ENCODE measurements at regions not wholly inside any gene's neighbourhood (a gene's known extent, or its start where the extent isn't known, plus 50 kb on each side); places are given as distances from the start of the nearest gene placed in this dataset.

DNA sequence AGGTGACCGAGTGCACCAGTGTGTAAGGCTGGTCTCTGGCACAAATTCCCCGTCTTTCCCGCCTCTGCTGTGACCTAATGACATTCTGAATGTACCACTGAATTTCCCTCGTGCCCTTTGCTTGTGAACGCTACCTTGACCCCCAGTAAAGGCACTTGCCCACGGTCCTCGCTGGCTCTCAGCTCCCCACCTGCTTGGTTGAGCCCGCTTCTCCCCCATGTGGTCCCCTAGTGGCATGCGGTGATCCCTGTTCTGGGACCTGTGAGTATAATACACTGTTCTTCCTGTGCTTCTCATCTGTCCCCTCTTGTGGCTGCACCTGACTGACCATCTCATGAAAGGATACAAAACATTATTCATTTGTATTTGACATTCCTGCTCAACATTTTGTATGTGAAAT, 495.7 kb downstream of the INHBA start:
- DNase-seq: no peak

GRCh38 chr7:41206267-41206666, 496.6 kb downstream of the INHBA start:
- no peak for DNase-seq

GRCh38 chr7:41205600-41205999, 497.3 kb downstream of the INHBA start:
- no peak for DNase-seq

DNA sequence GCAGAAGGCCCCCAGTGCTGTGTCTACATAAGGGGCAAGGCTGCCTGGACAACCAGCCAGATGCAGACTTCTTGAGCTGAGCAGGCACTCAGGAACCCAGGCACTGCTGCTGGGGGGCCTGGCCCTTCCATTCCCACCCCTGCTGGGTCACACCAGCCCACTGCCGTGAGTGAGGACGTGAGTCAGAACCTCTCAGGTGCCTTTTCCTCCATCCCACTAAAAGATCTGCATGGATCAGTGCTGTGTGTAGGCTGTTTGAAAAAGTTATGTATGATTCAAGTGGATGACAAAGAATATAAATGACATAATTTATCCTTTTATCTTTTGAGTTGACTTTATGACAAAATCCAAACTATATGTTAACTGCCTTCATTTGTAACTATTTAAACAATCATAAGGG, 499.3 kb downstream of the INHBA start:
- no peak for DNase-seq

- DNase-seq: no peak
Observed at GRCh38 chr7:41201021-41201420, 501.9 kb downstream of the INHBA start.

DNA sequence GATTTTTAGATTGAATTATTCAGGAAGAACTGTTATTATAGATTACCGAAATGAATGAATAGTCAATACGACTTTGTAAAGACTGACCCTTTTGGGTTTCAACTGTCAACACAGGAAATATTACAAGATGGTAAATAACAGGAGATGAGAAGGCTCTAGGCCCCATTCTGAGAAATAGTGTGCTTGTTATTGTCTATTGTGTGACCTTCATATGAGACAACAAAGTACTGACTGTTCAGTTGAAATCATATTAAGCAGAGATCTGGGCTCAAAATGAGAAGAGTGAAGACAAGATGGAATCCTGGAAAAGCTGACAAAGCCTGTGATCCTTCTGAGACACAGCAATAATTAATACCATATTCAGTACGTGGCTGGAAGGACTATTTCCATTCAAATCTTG, 503.8 kb downstream of the INHBA start:
- no peak for DNase-seq

- no peak for DNase-seq
Observed at GRCh38 chr7:41198502-41198901, 504.4 kb downstream of the INHBA start.

- no peak for DNase-seq
Observed at GRCh38 chr7:41197769-41198168, 505.1 kb downstream of the INHBA start.

GRCh38 chr7:41193738-41194282, 509.1 kb downstream of the INHBA start:
- no peak for DNase-seq

DNA sequence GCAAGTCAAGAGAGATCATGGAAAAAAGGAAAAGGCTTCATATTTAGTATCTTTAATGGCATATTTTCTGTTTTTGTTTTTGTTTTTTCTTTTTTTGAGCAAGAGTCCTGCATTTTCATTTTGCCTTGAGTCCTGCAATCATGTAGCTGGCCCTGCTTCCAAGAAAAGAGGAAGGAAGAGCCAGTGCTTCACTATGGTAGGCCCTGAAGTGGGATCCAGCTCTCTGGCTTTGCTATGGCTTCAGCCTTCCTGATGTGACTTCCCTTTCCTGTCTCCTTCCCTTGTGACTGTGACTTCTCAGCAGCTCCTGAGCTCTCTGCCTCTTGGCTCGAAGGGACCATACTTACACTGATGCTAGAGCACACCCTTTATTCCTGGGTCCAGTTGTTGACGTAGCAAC, 512.3 kb downstream of the INHBA start:
- no peak for DNase-seq

- DNase-seq: no peak
Observed at GRCh38 chr7:41189866-41190265, 513.0 kb downstream of the INHBA start.

DNA sequence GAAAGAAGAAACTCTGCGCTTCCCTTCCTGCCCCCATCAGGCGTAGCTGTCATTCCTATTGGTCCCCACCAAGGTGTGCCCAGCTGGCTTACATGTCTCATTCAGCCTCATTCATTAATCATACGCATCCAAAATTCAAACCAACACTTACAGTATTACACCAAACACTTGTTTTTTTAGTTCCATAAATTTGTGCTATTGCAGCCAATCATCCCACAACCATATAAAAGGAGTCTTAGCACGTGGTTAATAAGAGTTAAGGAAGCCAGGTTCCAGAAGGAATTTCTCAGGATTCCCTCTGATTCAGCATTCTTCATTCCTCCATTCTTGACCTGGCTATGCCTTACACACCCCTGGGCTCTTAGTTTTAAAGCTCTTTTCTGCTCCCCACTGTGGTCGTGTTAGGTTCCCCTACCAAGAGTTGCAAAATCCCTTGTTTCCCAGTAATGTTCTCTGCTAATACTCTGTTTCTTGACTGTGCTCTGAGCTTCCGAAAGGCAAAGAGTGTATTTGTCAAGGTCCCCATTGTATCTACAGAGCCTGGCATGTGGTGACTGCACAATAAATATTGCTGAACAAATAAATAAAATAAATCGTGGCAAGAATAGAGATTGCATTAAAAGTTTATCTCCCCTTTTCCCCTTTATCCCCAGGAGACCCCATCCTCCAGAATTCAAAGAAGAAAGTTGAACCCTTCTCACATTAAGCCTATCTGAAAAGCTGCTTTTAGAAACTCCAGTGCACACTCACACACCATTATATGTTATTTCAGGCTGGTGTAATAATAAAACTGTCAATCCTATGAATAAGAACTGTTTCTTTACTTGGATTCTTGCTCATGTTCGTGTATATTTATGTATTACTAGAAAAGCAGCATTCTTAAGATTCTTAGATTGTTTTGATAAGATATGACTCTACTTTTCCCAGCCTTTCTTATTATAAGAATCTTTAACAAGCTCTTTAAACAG, 514.4 kb downstream of the INHBA start:
- DNase-seq: no peak

DNA sequence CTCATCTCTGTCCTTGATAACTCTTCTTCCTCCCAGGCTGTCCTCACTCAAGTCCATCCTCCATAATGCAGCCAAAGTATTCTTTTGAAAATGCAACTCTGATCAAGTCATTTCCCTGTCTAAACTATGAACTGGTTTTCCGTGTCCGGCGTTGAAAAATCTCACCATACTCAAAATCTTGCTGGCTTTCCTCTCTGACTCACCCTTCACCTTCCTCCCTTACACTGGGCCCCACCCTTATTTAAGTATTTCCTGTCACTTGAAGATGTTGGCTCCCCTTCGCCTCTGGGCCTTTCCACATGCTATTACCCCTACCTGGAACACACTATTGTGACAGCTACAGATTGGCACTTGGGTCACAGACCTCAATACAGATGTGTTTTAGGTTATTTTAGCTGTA, 515.6 kb downstream of the INHBA start:
- DNase-seq: no peak

- DNase-seq: no peak
Observed at GRCh38 chr7:41185851-41186250, 517.0 kb downstream of the INHBA start.

DNA sequence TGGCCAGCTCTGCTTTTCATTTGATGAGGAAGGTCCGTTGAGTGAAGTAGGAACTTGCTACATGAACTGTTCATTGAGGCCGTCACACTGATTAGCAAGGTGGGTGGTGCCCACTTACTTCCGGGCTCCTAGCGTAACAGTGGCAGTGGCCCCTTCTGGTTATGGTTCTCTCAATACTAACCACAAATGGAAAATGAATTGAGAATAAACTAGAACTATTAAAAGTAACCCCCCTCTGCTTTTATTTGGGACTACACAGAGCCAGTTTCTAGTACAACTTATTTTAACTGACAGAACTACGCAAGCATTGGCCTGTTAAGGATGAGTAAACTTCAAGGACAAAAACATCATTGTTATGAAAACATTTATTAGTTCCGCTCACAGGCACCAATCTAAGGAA, 519.1 kb downstream of the INHBA start:
- no peak for DNase-seq

DNA sequence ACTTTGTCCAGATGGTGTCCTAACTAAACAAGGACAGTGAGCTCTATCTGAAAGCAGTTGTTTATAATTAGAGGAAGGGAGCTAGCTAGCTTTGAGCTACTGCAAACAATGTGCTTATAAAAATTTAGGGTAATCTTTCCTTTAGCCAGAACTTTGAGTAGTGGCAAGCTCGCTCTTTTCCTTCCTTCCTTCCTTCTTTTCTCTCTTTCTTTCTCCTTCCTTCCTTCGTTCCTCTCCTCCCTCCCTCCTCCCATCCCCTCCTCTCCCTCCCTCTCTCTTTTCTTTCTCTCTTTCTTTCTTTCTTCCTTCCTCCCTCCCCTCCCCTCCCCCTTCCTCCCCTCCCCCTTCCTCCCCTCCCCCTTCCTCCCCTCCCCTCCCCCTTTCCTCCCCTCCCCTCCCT, 520.1 kb downstream of the INHBA start:
- no peak for DNase-seq

- DNase-seq: no peak
Observed at GRCh38 chr7:41175435-41175834, 527.5 kb downstream of the INHBA start.

- no peak for DNase-seq
Observed at GRCh38 chr7:41174521-41174920, 528.4 kb downstream of the INHBA start.

GRCh38 chr7:41170466-41170865, 532.4 kb downstream of the INHBA start:
- no peak for DNase-seq

DNA sequence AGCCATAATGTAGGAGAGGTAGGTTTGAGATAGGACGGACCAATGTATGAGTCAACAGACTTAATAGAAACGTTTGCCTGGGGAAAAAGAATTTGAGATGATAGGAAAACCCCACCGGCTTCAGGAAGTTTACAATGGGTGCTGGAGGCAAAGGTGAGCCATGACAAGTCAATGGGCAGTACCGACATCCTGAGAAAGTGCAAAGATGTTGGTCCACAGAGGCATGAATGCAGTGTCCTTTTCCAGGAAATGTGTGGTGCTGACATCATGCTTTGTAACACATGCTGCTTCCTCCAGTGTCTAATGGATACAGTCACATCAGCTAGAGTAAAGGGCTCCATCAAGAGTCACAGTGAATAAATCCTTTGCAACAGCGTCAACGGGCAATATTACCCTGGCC, 533.6 kb downstream of the INHBA start:
- DNase-seq: no peak

GRCh38 chr7:41167836-41168235, 535.1 kb downstream of the INHBA start:
- no peak for DNase-seq

DNA sequence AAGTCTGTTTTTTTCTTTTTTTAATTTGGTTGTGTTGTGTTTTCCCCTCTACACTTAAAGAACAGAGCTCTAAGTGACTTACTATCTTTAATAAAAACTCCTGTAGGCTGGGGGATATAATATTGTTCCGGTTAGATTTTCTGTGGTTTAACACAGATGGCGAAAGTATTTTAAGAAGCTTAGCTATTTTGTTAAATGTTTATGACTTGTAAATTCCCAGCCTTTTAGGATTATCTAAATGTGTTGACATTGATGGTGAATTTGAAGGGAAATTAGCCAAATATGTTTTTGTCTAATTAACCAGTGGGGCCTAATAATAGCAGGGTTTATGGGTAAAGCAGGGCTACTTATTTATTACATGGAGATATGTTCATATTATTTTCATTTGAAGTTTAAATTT, 538.5 kb downstream of the INHBA start:
- DNase-seq: no peak

- DNase-seq: no peak
Observed at GRCh38 chr7:41163991-41164390, 538.9 kb downstream of the INHBA start.

DNA sequence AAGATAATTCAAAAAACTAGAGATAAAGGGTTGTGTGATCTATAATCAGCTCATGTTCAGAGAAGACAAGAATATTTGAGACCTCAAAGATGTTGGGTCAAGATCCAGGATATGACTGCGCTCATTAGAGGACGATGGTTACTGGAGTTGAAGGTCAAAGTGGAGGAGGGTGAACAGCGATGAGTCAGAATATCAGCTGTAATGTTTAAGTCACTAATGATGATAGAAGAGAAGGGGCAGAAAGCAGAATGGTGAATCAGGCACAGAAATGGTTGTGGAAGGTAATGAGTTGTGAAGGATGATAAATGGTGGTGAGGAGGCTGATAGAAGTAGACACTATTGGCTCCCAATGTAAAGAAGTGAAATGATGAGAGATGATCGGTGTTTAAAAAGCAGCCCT, 540.3 kb downstream of the INHBA start:
- DNase-seq: no peak

Data from activated T-cell treated with anti-CD3 and anti-CD28 coated beads, Interleukin-2, amount 50 U/mL, for 48 hours (primary cell).